GM21619 (cell line): ENCODE measurements at regions not wholly inside any gene's neighbourhood (a gene's known extent, or its start where the extent isn't known, plus 50 kb on each side); places are given as distances from the start of the nearest gene placed in this dataset.

Experiments
- ATAC-seq: cut with Tn5 transposase; IDR thresholded peaks from one replicate; pipeline ENCODE4 v1.9.1; 2021; ENCODE audit not compliant: unreplicated experiment

DNA sequence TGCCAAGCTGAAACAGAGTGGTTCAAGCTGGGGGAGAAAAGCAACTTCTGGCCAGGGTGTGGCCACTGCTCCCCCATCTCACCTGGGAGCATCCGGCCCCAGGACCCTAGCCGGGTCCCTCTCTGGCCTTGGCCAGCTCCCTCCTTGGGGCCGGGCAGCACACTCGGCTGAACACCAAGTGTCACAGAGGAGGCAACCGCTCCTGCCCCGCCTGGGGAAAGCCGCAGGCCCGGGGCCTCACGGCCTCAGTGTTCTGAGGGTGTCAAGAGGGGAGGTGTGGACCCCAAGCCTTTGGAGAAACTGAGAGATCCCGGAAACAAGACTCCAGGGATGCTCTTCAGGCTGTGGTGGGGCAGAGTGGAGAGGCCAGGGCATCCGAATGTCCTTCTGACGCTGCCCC, 88.4 kb downstream of the ENGASE start:
- ATAC-seq = no peak

DNA sequence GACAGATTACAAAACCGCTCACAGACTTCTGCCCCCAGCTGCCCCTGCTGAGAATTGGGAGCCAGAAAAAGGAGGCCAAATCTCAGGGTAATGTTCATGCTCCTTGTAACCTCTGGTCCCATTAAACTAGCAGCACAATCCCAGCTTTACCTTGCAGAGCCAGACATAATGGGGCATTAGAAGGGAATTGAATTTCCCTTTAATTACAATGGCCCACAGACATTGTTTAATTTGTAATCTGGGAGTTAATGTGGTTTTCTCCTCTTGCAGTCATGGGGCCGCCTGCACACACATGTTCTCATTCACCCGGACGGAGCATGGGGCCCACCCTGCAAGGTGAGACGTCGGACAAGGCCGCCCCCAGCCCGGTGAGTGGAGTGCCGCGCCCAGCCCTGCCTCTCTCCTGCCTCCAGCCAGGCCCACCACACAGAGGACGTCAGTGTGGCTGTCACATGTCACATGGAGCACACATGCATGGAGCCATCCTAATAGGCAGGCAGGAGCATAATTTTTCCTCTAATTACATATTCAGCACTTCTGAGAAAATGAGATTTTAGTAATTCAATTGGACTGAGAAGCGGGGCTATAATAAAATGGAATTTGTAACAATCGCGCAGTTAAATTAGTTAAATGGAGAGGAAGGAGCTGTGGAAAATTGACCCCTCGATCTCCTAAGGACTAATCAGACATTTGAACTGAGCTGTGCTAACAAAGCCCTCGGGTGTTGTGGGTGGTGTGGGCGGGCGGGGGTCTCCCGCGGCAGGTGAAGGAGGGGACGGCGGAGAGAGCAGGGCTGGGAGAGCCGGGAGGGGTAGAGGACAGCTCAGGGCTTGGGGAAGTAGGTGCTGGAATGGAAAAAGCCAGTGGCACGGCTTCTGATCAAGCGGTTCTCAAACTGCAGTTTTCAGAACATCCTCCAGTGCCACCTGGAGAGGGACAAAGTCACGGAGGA, 87.7 kb downstream of the ENGASE start:
- ATAC-seq = no peak

DNA sequence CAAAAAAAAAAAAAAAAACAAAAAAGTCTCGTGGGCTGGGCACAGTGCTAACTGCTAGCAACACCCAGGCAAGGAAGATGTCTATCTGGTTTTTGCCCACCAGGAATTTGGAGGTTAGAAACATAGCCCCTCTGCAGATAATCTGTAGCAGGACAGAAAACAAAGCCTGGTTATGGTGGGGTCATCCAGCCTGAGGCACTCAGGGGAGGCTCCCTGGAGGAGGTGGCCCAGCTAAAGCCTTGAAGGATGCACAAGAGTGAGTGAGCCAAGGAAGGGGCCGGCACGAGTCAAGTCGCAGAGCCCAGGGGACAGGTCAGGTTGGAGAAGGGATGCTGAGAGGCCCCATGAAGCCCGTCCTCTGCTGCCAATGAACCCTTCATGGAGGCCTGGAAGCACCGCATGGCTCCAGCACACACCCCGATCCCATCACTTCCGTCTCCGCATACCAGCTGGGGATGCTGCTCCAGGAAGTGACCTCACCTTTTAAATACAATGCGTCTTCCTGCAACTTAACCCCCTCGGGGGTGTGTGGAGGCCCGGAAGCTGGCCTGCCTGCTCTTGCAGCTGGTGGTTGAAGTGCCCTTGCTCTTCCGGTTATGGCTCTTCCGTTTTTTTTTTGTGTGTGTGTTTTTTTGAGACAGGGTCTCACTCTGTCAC, 86.5 kb downstream of the ENGASE start:
- no peak for ATAC-seq

DNA sequence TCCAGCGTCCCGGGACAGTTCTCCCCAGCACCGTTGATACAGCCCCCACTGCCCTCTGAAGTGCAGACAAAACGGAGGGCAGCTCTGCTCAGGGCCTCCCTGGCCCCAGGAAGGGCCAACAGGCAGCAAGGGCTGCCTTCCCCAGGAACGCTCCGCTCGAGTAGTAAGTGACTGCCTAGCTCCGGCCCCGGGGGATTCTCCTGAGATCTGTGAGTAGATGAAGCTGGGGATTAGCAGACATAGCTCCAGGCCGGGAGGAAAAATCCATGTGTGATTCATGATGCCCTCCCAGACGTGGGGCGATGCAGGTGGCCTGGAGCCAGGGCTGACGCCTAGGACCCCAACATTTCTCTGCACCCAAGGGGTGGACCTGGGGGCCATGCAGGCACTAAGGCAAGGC, 85.3 kb downstream of the ENGASE start:
- no peak for ATAC-seq

DNA sequence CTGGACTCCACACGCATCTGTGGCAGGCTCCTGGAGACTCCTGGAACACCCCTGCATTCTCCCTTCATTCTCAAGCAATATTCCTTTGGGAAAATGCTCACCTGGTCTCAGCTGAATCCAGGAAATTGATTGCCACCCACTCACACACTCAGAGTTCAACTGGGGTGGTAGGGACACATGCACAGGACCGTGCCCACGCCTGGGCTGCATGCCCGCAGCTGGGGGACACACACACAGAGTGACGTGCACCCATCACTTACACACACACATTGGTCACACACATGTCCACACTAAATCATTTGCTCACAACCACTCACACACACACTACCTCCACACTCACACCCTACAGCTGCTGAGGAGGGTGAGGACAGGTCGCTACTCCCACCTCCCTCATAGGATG, 84.8 kb downstream of the ENGASE start:
- no peak for ATAC-seq

DNA sequence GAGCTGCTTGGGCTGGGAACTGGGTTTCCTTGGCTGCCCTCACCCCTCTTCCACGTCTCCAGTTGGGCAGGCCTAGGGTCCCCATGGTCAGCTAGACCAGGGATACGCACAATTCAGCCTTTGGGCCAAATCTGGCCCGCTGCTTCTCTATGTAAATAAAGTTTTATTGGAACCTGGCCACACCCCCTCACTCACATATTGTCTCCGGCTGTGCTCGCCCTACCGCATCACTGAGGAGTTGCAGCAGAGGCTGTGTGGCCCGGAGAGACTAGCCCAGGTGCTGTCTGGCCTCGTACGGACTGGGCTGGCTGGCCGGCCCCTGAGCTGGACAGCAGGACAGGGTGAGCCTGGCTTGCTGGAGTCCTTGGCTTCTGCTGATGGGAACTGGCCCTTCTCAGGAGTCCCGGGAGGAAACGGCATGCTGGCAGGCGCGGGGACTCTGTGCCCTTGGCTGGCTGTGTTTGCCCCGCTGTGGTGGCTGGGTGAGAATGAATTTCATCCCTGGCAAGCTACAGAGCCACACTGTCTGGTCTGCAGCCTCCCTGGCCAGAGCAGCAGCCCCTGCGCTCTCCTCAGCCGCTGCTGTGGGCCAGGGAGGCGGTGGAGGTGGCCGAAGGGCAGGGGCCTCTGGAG, 82.0 kb downstream of the ENGASE start:
- ATAC-seq = no peak

DNA sequence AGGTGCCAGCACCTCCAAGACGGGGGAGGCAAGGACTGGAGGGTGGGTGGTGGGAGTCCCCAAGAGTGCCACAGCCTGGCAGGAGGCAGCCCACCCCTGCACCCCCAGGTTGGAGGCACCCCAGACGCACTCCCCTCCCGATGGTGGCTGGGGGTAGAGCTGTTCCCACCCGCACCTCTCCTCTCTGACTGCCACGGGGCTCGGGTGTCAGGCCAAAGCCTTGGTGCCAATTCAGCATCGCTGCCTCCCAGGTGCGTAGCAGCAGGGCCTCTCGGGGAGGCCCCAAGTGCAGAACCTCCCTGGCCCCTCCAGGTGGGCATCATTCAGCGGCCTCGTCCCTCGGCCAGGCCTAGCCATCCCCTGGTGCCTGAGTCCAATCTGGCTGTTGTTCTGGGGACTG, 81.1 kb downstream of the ENGASE start:
- ATAC-seq = no peak

DNA sequence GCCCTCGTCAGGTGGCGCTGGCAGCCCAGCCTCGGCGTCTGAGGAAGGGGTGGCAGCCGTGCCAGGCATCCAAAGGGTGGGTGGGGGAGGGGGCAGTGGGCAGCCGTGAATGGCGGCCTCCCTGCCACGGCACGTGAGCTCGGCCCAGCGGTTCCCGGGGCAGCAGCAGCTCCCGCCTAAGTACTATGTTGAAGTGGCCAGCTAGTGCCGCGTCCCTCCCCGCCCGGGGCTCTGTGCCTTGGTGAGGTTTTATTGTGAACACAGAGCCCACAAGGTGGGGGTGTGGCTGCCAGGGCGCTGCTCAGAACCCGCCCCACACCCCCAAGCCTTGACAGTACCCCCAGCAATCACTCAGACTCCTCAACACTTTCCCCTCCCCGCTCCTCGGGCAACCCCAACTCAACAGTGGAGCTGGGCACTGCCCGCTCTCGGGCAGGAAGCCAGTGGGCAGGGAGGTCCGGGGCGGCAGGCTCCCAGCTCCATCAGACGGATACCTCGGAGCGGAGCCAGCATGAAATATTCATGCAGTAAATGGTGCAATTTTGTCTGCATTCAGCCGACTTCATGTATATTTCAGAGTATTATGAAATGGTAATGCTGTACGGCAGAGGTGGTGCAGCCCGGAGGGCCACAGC, 80.4 kb downstream of the ENGASE start:
- no peak for ATAC-seq

DNA sequence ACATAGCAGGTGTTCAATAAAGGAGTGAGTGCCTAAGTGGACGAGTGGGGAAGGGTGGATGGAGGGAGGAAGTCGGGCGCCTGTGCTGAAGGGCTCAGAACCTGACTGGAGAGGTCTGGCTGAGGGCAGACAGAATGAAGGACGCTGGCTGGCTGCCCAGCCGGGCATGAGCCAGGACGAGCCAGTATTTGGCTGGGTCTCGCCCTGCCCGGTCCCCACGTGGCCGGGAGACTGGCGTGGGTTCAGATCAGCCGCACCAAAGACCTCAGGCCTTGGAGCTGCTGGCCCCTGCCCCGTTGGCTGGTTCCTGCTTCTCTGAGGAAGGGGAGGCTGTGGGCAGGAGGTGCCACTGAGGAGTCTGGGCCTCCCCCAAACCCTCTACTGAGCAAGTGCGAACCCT, 79.8 kb downstream of the ENGASE start:
- ATAC-seq = no peak

DNA sequence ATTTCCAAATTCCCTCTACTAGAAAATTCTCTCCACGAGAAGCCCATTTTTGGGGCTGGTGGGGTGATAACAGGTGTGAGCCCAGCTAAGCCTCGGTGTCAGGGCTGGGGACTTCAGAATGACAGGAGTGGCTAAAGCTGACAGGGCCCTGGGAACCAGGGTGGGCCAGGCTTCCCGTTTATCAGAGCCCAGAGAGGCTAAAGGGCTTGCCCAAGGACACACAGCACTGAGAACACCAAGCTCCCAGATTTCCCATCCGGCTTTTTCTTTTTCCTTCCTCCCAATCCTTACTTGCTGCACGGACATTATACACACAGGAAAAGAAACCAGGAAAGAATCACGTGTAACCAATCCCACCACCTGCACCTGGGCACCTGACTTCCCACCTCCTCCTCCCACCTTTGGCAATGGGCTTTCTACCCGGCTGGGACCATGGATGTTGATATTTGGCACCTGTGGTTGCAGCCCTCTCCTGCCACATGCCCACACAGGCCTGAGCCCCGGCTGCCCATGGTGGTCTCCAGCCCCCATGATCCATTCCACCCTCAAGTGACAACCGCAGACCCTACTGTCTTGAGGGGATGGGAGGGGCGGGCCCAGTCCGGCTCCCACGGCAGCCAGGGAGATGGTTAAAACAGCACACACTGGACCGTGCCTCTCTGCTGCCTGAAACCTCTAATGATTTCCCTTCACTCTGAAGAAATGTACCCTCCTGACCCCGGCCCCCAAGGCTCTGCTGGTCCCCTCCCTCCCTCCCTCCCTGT, 78.9 kb downstream of the ENGASE start:
- no peak for ATAC-seq

DNA sequence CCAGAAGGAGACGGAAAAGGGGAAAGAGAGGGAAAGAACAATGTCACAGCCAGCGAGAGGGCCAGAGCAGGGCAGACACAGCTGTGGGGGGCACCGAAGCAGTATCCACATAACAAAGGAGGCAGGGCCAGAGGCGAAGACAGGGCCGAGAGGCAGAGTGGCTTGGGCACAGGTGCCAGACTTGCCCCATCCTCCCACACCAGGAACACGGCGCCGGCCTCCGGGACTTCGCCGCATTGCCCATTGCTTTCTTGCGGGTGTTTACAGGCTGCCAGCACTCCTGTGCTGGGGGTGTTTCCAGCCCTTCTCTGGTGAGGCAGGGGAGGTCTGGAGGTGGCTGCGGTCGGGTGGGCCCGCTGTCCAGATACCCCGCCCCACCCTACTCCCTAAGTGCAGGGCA, 78.0 kb downstream of the ENGASE start:
- ATAC-seq = no peak

DNA sequence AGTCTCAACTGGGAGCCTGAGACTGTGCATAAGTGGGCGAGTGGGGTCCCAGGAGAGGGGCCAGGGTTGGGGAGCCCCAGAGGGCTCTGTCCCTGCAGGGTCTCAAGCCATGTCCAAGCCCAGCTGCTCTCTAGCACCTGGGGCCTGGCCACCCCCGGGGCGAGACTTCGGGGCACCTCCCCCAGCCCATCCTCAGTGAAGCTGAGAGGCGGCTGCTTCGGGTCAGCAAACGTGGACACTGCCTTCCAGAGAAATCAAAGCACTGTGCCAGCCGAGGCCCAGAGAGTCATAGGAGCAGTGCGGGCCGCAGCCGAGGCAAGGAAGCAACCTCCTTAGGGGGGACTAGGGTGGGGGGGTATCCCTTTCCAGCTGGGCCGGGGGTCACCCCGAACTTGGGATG, 77.5 kb downstream of the ENGASE start:
- no peak for ATAC-seq

DNA sequence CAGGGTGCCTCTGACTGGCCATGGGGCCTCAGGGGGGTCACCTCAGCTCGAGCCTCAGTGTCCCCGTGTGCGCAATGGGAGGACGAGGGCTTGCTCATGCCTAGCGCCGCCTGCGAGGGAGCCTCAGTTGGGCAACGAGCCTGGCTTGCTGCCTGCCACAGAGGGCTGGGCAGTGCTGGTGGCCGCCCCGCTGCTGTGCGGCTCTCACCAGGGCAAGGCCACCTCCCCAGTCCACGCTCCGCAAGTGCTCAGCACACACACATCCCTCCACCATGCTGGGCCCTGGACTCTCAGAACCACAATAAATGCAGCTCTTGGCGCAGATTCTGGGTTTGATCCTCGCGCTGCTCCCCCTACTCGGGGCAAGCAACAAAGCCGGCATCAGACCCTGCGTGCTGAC, 76.2 kb downstream of the ENGASE start:
- no peak for ATAC-seq

DNA sequence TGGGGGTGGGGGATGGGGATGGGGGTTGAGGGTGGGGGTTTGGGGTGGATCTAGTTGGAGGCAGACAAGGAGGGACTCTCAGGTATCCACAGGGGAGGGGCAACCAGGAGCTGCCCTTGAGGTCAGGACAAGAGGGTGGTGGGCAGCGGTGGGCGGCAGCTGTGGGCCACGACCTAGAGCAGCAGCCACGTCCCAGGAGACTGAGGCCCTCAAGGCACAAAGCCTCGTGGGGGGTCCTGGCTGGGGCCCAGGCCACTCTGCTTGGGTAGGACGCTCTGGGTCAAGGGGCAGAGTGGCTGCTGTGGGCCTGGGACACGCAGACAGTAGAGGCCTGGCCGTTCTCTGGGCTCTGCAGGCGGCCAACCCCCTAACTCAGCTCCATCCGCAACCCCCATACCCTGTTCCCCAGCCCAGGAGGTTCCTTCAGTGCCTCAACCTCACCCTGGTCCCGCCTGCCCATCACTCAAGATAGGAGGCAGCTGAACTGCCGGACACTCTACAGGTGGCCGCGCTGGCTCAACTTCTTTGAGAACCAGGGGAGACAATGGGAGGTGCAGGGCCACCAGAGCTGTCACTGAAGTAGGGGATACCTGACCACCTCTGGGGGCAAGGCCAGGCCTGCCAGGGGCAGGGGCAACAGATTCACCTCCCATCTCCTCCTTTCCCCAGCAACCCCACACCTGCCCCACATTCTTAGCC, 75.6 kb downstream of the ENGASE start:
- ATAC-seq = no peak

DNA sequence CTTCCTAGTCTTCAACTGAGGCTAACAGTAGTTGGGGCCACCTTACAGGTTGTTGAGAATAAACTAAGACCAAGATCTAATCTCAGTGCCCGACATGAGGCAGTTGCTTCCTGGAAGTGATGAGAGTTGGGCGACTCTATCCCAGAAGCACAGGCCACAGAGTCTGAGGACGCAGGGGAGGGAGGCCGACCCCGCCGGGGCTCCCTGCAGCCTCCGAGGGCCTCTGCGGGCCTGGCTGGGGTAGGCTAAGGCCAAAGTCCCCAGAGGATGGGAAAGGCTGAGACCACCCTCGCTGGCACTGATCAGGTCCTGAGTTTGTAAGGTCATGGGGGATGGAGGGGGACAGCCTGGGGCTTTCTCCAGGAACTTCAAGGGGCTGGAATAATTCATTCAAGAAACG, 74.0 kb downstream of the ENGASE start:
- no peak for ATAC-seq

DNA sequence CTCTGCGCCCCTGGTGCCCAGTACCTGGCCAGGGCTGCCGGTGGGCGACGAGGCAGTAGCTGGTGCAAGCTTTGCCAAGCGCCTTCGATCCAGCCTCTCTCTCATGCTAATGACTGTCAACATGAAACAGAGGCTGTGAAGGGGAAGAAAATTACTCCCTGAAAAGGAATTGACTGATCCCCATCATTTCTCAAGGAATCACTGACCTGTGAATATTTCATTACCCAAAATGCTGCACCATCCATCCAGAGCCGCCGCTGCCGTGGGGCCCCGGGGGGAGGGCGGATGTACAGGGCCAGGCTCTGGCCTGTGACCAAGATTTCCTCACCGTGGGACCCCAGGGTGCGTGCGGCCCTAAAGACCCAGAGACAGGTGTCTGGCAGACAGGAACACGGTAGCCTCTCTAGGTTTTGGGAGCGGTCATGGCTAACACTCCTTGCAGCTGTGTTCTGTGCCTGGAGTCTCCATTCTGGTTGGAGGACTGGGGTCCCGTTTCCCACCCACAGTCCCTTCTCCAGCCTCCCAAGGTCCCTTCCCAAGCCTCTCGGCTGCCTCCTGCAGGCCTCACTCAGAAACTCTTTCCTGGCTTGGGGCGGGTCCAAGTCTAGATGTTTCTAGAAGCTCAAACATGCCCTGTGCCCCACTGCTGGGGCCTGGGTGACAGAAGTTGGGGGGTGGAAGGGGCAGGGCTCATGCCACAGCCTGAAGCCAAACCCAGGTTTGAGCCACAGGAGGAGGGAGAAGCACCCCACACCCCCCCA, 73.3 kb downstream of the ENGASE start:
- no peak for ATAC-seq

DNA sequence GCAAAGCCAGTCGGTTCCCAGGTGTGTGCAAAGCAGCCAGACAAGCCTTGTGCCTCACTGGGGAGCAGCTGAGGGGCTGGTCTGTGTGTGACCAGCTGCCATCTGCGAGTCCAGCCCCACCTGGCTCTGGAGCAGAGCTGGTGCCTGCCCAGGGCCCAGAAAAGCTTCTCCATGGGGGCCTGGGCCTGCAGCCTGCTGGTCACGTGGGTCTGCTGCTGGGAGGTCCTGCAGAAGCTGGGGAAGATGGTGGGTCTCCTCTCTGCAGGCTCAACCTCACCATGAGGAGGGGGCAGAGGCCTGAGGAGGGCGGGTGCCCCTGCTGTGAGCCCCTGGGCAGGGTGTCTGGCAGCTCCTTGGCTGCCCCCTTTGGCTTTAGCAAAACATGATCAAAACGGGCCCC, 71.9 kb downstream of the ENGASE start:
- ATAC-seq = no peak

DNA sequence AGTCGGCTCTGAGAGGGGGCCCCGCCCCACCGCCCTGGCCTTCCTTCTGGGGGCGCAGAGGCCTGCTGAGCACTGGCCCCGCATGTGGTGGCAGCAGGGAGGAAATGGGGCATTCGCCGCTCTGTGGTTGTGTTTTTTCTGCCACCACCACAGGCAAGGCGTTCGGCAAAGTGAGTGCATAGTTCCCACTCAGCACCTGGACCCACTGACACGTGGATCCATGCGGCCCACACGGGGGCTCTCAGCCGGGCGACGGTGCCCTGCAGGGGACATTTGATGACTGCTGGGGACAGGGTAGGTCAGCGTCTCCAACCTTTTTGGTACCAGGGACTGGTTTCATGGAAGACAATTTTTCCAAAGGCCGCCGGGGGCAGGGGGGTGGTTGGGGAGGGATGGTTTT, 70.9 kb downstream of the ENGASE start:
- ATAC-seq = no peak

DNA sequence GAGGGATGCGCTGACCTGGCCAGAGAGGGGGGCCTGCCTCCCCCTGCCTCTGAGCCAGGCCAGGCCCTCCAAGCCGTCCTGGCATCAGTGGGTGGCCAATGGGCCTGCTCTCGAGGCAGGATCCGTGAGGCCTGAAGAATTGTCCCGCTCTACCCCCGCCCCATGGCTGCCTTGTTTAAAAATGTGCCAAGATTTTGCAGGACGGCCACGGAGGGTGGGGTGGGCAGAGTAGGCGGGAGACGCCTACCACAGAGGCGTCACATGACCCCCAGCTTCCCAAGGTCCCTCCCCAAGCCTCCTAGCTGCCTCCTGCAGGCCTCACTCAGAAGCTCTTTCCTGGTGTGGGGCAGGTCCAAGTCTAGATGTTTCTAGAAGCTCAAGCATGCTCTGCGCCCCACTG, 69.5 kb downstream of the ENGASE start:
- ATAC-seq = no peak

DNA sequence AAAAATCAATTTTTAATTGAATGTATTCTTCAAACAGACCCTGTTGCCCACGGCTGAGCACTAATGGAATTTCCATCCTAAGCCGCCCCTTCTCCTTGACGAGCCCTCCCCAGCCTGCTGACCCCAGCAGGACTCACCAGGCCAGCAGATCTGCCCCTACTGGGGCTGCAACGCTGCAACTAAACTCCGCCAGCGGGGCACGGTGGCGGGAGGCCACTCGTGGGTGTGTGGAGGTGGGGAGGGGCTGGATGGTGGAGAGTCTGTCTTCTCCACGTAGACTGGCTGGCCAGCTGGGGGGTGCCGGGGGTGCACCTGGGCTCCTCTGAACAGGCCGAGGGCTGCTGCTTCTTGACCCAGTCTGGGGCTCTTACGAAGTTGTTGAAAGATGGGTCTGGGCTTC, 67.8 kb downstream of the ENGASE start:
- ATAC-seq = no peak
